Nephron progenitor cell (in vitro differentiated cells): ENCODE measurements at regions not wholly inside any gene's neighbourhood (a gene's known extent, or its start where the extent isn't known, plus 50 kb on each side); places are given as distances from the start of the nearest gene placed in this dataset.
"Not testable (repeated sequence)": the region's sequence is repeated elsewhere in the genome, so short reads cannot be mapped to it uniquely, and the experiment has no call there.

Experiments used
- DNase-seq: peaks from one replicate; pipeline ENCODE4 v3.0.0; 2021
- H3K27ac Mint-ChIP-seq: 2 replicates; pipeline ENCODE4 v1.8.0; 2021; ENCODE audit warnings: mild to moderate bottlenecking, moderate library complexity, mixed read lengths
- H3K27me3 Mint-ChIP-seq: 2 replicates; pipeline ENCODE4 v1.8.0; 2021; ENCODE audit warnings: mild to moderate bottlenecking, low read depth, mixed read lengths; ENCODE audit not compliant: poor library complexity
- H3K36me3 Mint-ChIP-seq: 2 replicates; pipeline ENCODE4 v1.8.0; 2021; ENCODE audit warnings: low read depth, mixed read lengths
- H3K4me1 Mint-ChIP-seq: 2 replicates; pipeline ENCODE4 v1.8.0; 2021; ENCODE audit warnings: mixed read lengths
- H3K4me3 Mint-ChIP-seq: 2 replicates; pipeline ENCODE4 v1.8.0; 2021; ENCODE audit warnings: mild to moderate bottlenecking, moderate library complexity, mixed read lengths
- H3K9me3 Mint-ChIP-seq: 2 replicates; pipeline ENCODE4 v1.8.0; 2021; ENCODE audit warnings: mild to moderate bottlenecking, moderate library complexity, mixed read lengths
- CTCF ChIP-seq: fragments of 200-600 bp; sonication (generic); IDR thresholded peaks from 2 replicates; pipeline ENCODE4 v1.5.0; 2021; ENCODE audit warnings: antibody characterized with exemption

GRCh38 chr22:22959147-22959827, 71.7 kb downstream of the IGLL5 start:
- DNase-seq: peak; percentile 83
- peak; percentile 86 for TF ChIP-seq CTCF
- Mint-ChIP-seq H3K27ac (no peak overlapping the region), H3K4me1 (no peaks in the 10 kb centered on the region), H3K9me3 (peaks cover 31% of the 10 kb centered on the region), H3K4me3 (no peak overlapping the region), H3K36me3 (no peaks in the 10 kb centered on the region), H3K27me3 (peaks cover 49% of the 10 kb centered on the region)

- TF ChIP-seq CTCF: no peak
- Mint-ChIP-seq H3K9me3 (peaks cover 40% of the 10 kb centered on the region), H3K4me3 (no peak overlapping the region), H3K27ac (no peak overlapping the region), H3K27me3 (peaks cover 42% of the 10 kb centered on the region), H3K36me3 (no peaks in the 10 kb centered on the region), H3K4me1 (no peaks in the 10 kb centered on the region)
- DNase-seq: no peak
Observed at GRCh38 chr22:22960307-22960706, 72.7 kb downstream of the IGLL5 start.

- H3K9me3 Mint-ChIP-seq: peaks cover 46% of the 10 kb centered on the region
- H3K4me1 Mint-ChIP-seq: no peaks in the 10 kb centered on the region
- no peaks in the 10 kb centered on the region for H3K36me3 Mint-ChIP-seq
- DNase-seq: no peak
- no peak overlapping the region for H3K4me3 Mint-ChIP-seq
- no peak for TF ChIP-seq CTCF
- H3K27me3 Mint-ChIP-seq: peaks cover 39% of the 10 kb centered on the region
- no peak overlapping the region for H3K27ac Mint-ChIP-seq
Observed at GRCh38 chr22:22961574-22961973, 74.0 kb downstream of the IGLL5 start.

- Mint-ChIP-seq H3K4me1 (no peaks in the 10 kb centered on the region), H3K27ac (no peak overlapping the region), H3K9me3 (peaks cover 25% of the 10 kb centered on the region), H3K4me3 (no peak overlapping the region), H3K27me3 (peaks cover 62% of the 10 kb centered on the region), H3K36me3 (no peaks in the 10 kb centered on the region)
- no peak for DNase-seq
- TF ChIP-seq CTCF: no peak
Observed at GRCh38 chr22:22968366-22968765, 80.8 kb downstream of the IGLL5 start.

GRCh38 chr22:22972605-22973004, 85.0 kb downstream of the IGLL5 start:
- H3K27ac Mint-ChIP-seq, DNase-seq, H3K4me1 Mint-ChIP-seq, H3K36me3 Mint-ChIP-seq, H3K9me3 Mint-ChIP-seq, H3K4me3 Mint-ChIP-seq: not testable (repeated sequence)
- peaks cover 78% of the 10 kb centered on the region for H3K27me3 Mint-ChIP-seq

GRCh38 chr22:22973336-22973735, 85.7 kb downstream of the IGLL5 start:
- no peaks in the 10 kb centered on the region for H3K9me3 Mint-ChIP-seq
- peaks cover 75% of the 10 kb centered on the region for H3K27me3 Mint-ChIP-seq
- no peak for TF ChIP-seq CTCF
- no peaks in the 10 kb centered on the region for H3K36me3 Mint-ChIP-seq
- H3K27ac Mint-ChIP-seq: no peak overlapping the region
- no peaks in the 10 kb centered on the region for H3K4me1 Mint-ChIP-seq
- no peak overlapping the region for H3K4me3 Mint-ChIP-seq
- DNase-seq: no peak
